ENCODE measurements at regions not wholly inside any gene's neighbourhood (a gene's known extent, or its start where the extent isn't known, plus 50 kb on each side); places are given as distances from the start of the nearest gene placed in this dataset.
"Not testable (repeated sequence)": the region's sequence is repeated elsewhere in the genome, so short reads cannot be mapped to it uniquely, and the experiment has no call there.

DNA sequence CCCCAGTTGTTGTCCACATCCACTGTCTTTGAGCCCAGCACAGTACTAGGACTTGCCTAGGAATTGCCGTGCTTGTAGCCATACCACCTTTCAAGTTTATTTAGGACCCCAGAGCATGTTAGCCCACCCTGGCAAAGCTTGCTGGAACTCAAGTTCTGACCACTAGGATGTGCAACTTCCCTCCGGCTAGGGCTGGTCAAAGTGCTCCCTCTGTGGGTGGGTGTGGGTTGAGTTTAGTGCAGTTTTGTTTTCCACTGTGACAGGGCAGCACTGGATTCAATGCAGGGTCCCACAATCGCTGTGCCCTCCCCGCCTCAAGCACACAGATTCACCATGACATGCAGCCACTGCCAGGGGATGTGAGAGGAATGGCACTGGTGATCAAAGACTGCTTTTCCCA lies 96.0 kb downstream of the RASGEF1B start:
- DNase-seq = no peak

DNA sequence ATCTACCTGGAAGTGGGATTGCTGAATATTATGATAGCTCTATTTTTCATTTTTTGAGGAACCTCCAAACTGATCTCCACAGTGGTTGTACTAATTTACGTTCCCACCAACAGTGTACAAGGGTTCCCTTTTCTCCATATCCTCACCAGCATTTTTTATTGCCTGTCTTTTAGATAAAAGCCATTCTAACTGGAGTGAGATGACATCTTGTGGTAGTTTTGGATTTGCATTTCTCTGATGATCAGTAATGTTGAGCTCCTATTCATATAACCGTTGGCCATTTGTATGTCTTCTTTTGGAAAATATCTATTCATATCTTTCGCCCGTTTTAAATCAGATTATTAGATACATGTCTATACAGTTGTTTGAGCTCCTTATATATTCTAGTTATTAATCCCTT lies 101.8 kb downstream of the RASGEF1B start:
- DNase-seq = no peak

GRCh38 chr4:81366779-81367178 lies 104.9 kb downstream of the RASGEF1B start:
- no peak for DNase-seq

DNA sequence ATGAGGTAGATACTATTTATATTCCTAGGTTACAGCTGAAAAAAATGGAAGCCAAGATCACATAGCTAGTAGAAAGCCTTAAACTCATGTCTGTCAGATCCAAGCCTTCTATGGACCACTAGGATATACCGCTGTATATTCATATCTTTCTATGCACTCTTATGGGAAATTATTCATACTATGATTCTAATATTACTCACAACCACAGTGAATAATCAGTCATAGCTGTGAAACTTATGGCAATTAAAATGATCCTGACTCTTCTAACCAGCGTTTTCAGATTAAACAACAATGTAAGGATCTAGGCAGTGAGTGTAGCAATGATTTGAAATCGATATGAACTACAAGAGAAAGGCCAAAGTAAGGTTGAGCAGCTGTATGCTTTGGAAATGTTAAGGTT lies 111.0 kb downstream of the RASGEF1B start:
- no peak for DNase-seq

DNA sequence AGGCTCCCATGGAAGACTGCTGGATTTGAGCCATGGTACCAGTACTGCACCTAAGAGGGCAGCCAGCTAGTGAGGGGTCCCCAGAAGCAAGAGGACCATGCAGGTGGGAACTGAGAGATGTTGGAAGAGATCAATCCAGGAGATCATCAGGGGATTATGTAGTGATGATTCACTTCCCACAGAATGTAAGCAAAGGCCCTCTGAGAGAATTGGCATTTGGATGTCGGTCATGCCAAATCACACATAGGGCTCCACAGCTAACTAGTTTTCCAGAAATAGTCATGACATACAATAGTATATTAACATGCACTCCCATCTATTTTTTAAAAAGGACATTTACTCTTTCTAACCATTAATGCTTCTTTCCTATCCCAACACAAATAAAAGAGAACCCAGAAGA lies 112.5 kb downstream of the RASGEF1B start:
- no peak for DNase-seq

- DNase-seq = no peak
Observed at GRCh38 chr4:81358154-81358553, 113.6 kb downstream of the RASGEF1B start.

GRCh38 chr4:81356621-81357020 lies 115.1 kb downstream of the RASGEF1B start:
- no peak for DNase-seq

DNA sequence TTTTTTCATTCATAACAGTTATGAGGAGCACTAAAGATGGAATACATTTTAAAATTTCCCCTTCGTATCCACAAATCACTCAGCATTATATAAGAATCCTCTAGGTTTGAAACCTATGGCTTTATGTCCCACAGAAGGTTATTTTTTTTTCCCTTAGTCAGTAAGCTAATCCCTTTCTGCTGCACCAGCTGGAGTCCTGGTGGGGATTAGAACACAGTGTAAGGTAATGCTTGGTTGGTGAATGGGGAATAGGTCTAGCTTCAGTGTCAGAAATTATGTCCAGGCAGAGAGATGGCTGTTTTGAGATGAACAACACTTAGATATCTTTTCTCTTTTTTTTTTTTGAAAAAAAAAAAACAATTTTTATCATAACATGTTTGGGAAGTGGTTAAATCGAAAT lies 116.6 kb downstream of the RASGEF1B start:
- DNase-seq = no peak

DNA sequence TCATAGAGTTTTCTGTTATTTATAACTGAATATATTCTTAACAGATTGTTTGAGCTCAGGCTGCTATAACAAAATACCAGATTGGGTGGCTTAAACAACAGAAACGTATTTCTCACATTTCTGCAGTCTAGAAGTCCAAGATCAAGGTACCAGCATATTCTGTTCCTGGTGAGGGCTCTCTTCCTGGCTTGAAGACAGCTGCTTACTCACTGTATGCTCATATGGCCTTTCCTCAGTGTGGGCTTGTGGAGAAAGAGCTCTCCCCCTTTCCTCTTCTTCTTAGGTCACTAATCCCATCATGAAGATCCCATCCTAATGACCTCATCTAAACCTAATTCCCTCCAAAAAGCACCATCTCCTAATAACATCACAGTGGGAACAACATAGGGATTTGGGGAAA lies 117.8 kb downstream of the RASGEF1B start:
- DNase-seq = no peak

DNA sequence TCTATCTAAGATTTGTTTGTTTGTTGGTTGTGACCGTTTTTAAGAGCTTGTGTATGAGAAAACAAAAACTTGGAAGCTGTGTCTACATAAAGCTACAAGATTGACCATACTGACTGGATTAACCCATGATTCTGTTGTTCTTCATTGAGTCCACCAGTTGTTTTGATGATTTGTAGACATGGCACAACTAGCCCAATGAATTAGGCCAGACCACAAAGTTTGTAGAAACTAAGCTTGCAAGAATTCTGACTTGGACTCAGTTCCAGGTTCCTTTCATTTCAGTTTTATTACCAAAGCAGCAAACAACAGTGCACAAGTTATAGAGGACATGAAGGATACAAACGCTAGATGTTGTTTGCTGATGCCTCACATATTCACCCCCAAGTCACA lies 119.3 kb downstream of the RASGEF1B start:
- no peak for DNase-seq

GRCh38 chr4:81351654-81352445 lies 119.9 kb downstream of the RASGEF1B start:
- DNase-seq = peak; percentile 54 to 91 (median 88)

DNA sequence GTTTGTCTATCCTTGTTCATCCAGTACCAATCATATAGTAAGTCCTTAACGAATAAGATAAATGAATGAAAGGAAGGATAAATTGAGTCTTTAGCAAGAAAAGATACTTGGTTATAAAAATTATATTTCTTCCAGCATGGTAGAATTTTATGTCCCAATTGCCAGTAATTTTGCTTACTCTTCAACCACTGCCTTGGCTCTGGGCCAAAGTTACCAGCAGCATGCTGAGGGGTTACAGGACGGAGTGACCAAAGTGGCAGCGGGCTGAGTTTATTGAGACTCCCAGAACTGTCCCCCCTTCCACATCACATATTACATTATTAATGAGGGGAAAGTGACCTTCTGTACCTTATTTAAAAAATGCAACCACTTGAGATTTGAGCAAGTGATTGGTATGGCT lies 121.7 kb downstream of the RASGEF1B start:
- DNase-seq = peak in 2 of 3 experiments; percentile 11 to 66

GRCh38 chr4:81348778-81349094 lies 123.0 kb downstream of the RASGEF1B start:
- peak in 2 of 3 experiments; percentile 19 to 72 for DNase-seq

DNA sequence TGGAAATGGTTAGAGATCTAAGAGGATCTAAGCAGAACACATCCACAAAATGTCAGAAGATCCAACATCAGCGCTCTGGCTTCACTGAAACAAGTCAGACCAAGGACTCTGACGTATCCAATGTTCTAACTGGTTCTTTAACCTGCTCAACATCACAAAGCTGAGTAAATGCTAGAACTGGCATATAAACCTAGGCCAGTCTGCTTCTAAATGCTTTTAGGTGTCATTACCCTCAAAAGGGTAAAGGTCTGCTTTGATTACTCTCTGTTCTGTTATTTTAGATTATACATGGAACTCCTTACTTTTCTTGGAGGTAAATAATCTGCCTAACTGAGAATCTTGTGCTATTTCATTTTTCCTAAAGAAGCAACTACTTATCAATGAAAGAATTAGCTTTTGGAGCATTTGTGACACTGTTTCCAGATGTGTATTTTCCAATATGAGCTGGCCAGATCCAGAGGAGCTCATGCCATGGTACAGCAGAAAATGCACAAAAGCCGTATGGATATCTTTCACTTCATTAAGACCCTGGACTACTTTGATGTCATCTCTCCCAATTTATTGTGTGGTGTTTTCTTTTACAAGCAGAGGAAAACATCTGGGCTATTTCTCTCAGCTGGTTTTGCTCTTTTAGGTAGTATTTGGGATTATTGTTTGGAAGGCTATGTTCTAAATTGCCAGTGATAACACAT lies 123.5 kb downstream of the RASGEF1B start:
- DNase-seq = no peak

DNA sequence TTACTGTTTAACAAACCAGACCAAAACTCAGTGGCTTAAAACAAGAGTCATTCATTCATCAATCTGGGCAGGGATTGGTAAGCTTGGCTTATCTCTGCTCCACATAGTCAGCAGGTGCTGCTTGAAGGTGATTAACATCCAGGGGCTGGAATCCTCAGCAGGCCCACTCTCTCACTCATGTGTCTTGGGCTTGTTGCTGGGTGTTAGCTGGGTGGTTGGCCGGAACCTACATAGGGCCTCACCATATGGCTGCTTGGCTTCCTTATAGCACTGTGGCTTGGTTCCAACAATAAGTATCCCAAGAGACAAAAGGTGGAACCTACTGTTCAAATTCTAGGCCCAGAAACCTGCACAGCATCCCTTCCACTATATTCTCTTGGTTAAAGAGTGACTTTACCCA lies 125.0 kb downstream of the RASGEF1B start:
- no peak for DNase-seq

DNA sequence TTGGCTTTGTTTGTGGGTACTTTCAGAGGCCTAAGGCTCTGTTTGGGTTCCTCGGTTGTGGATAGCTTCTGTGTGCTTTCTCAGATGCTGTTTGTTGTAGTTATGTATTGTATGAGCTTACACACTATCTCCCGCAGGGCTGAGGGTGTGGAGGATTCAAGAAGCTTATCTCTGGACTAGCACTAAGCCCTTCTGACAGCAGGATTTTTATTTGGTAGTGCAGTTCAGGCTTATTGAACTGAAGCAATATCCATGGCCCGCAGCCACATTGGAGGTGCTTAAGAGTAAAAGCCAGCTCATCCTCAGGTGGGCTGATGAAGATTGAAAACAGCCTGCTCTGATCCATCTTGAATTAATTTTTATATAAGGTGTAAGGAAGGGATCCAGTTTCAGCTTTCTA lies 128.2 kb downstream of the RASGEF1B start:
- no peak for DNase-seq

GRCh38 chr4:81343046-81343445 lies 128.0 kb upstream of the PRKG2 start:
- no peak for DNase-seq

GRCh38 chr4:81337211-81337610 lies 122.2 kb upstream of the PRKG2 start:
- DNase-seq = no peak

GRCh38 chr4:81335122-81335912 lies 120.3 kb upstream of the PRKG2 start:
- DNase-seq = no peak

GRCh38 chr4:81330018-81330417 lies 115.0 kb upstream of the PRKG2 start:
- DNase-seq = no peak

DNA sequence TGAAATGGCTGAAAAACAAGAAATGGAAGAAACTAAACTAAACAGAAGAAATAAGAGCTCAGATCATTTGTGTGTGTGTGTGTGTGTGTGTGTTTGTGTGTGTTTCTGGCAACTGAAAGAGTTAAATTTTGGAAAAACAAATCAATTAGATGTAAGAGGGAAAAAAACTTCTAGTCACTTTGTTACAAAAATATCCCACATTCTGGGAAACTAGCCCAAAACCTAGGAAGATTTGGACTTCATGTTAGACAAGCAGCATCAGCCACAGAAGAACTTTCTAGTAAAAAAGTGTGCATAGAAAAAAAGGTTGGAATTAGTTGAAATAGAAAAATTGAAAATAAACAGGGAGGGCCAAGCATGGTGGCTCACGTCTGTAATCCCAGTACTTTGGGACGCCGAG lies 111.6 kb upstream of the PRKG2 start:
- no peak for DNase-seq

DNA sequence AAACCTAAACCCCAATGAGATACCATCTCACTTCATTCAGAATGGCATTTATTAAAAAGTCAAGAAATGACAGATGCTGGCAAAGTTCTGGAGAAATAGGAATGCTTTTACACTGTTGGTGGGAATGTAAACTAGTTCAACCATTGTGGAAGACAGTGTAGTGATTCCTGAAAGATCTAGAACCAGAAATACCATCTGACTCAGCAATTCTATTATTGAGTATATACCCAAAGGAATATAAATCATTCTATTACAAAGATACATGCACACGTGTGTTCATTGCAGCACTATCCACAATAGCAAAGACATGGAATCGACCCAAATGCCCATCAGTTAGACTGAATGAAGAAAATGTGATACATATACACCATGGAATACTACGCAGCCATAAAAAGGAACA lies 109.6 kb upstream of the PRKG2 start:
- DNase-seq = not testable (repeated sequence)

DNA sequence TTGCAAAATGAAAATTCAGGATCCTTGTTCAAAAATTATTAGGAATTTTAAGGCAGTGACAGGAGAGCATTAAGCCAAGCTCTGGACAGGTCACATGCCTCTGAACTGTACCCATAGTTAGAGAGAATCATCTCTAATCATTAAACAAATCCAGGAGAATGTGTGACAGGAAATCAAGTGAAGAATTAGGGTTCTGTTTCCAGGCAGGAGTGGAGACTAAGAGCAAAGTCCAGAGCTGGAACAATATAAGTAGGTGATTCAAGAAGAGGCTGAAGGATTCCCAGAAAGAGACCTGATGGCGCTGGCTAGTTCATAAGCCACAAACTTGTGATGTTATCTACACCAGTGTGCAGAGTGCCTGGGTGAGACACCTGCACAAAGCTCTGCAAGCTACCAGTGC lies 104.6 kb upstream of the PRKG2 start:
- no peak for DNase-seq

GRCh38 chr4:81314897-81315470 lies 100.0 kb upstream of the PRKG2 start:
- no peak for DNase-seq
